ENCODE measurements at regions not wholly inside any gene's neighbourhood (a gene's known extent, or its start where the extent isn't known, plus 50 kb on each side); places are given as distances from the start of the nearest gene placed in this dataset.
"Not testable (repeated sequence)": the region's sequence is repeated elsewhere in the genome, so short reads cannot be mapped to it uniquely, and the experiment has no call there.

GRCh38 chr7:32765649-32766251, 125.8 kb downstream of the KBTBD2 start:
- CTCF ChIA-PET (ENCODE audit: unreplicated experiment); POLR2A ChIA-PET; H3K4me3 ChIP-seq (ENCODE audit: low read depth, low read length, poor library complexity, severe bottlenecking); BruUV-seq (replicated peaks); H2AFZ ChIP-seq (ENCODE audit: low read length); H3K9me2 ChIP-seq (ENCODE audit: insufficient read depth, low read length); H3K9me3 ChIP-seq (ENCODE audit: low read length); H3K79me2 ChIP-seq (ENCODE audit: insufficient read depth, low read depth, low read length); H4K20me1 ChIP-seq (ENCODE audit: insufficient read depth, low read length); H3K36me3 ChIP-seq (ENCODE audit: insufficient read depth, low read length); H3K27ac ChIP-seq (ENCODE audit: low read depth, low read length, poor library complexity, severe bottlenecking); H3K4me1 ChIP-seq (ENCODE audit: insufficient read depth, low read length, poor library complexity, severe bottlenecking); H3K4me2 ChIP-seq (ENCODE audit: low read length): not testable (repeated sequence)
- TF ChIP-seq CTCF (conservative IDR thresholded peaks at IDR 0.05; ENCODE audit: low read length) = peak; percentile 72
- intact Hi-C loops (cut with micrococcal nuclease; ENCODE audit: unreplicated experiment) = loop anchor here (2.0 to 10.0 kb wide), 3 partner anchors 82 to 1169 kb away; partner anchors contain the start of gene RP9
- peak; percentile 12 for DNase-seq (ENCODE audit: low spot score)

GRCh38 chr7:32765185-32765584, 126.4 kb downstream of the KBTBD2 start:
- H3K4me1 ChIP-seq (ENCODE audit: insufficient read depth, low read length, poor library complexity, severe bottlenecking) = no peaks in the 10 kb centered on the region
- H3K79me2 ChIP-seq (ENCODE audit: insufficient read depth, low read depth, low read length) = no peaks in the 10 kb centered on the region
- H4K20me1 ChIP-seq (ENCODE audit: insufficient read depth, low read length) = no peaks in the 10 kb centered on the region
- no TSS peak for BruUV-seq (replicated peaks)
- no peaks in the 10 kb centered on the region for H3K9me3 ChIP-seq (ENCODE audit: low read length)
- no peak overlapping the region for H3K4me2 ChIP-seq (ENCODE audit: low read length)
- ChIA-PET POLR2A (interaction anchor here (0.6 kb wide), 1 partner anchor 13 kb away, joined by 3 read pairs; no protein-coding TSS in a partner anchor), CTCF (ENCODE audit: unreplicated experiment) (no interaction called here)
- H2AFZ ChIP-seq (ENCODE audit: low read length) = no peak overlapping the region
- H3K27ac ChIP-seq (ENCODE audit: low read depth, low read length, poor library complexity, severe bottlenecking) = no peak overlapping the region
- no peaks in the 10 kb centered on the region for H3K36me3 ChIP-seq (ENCODE audit: insufficient read depth, low read length)
- intact Hi-C loops (cut with micrococcal nuclease; ENCODE audit: unreplicated experiment) = loop anchor here (5.0 to 10.0 kb wide), 2 partner anchors 82 to 1170 kb away; no protein-coding TSS in a partner anchor
- TF ChIP-seq CTCF (conservative IDR thresholded peaks at IDR 0.05; ENCODE audit: low read length) (no peak), EZH2phosphoT487 (IDR thresholded peaks at IDR 0.05; ENCODE audit: borderline replicate concordance, low read depth, low read length) (no peak)
- H3K4me3 ChIP-seq (ENCODE audit: low read depth, low read length, poor library complexity, severe bottlenecking) = no peak overlapping the region
- no peak for DNase-seq (ENCODE audit: low spot score)
- H3K9me2 ChIP-seq (ENCODE audit: insufficient read depth, low read length) = no peaks in the 10 kb centered on the region

GRCh38 chr7:32762925-32763293, 128.7 kb downstream of the KBTBD2 start:
- TF ChIP-seq EZH2phosphoT487 (IDR thresholded peaks at IDR 0.05; ENCODE audit: borderline replicate concordance, low read depth, low read length) (no peak), CTCF (conservative IDR thresholded peaks at IDR 0.05; ENCODE audit: low read length) (no peak)
- H2AFZ ChIP-seq (ENCODE audit: low read length) = no peak overlapping the region
- no peak for DNase-seq (ENCODE audit: low spot score)
- H3K4me1 ChIP-seq (ENCODE audit: insufficient read depth, low read length, poor library complexity, severe bottlenecking) = no peaks in the 10 kb centered on the region
- no peaks in the 10 kb centered on the region for H4K20me1 ChIP-seq (ENCODE audit: insufficient read depth, low read length)
- H3K9me2 ChIP-seq (ENCODE audit: insufficient read depth, low read length) = no peaks in the 10 kb centered on the region
- H3K36me3 ChIP-seq (ENCODE audit: insufficient read depth, low read length) = no peaks in the 10 kb centered on the region
- ChIA-PET POLR2A (no interaction called here), CTCF (ENCODE audit: unreplicated experiment) (no interaction called here)
- no TSS peak for BruUV-seq (replicated peaks)
- no peak overlapping the region for H3K4me2 ChIP-seq (ENCODE audit: low read length)
- H3K79me2 ChIP-seq (ENCODE audit: insufficient read depth, low read depth, low read length) = no peaks in the 10 kb centered on the region
- no peaks in the 10 kb centered on the region for H3K9me3 ChIP-seq (ENCODE audit: low read length)
- H3K27ac ChIP-seq (ENCODE audit: low read depth, low read length, poor library complexity, severe bottlenecking) = no peak overlapping the region
- H3K4me3 ChIP-seq (ENCODE audit: low read depth, low read length, poor library complexity, severe bottlenecking) = no peak overlapping the region
- intact Hi-C loops (cut with micrococcal nuclease; ENCODE audit: unreplicated experiment) = loop anchor here (10.0 kb wide), 1 partner anchor 1172 kb away; no protein-coding TSS in a partner anchor

GRCh38 chr7:32762206-32762924, 129.2 kb downstream of the KBTBD2 start:
- H3K4me3 ChIP-seq (ENCODE audit: low read depth, low read length, poor library complexity, severe bottlenecking); H3K36me3 ChIP-seq (ENCODE audit: insufficient read depth, low read length); CTCF ChIA-PET (ENCODE audit: unreplicated experiment); H3K9me2 ChIP-seq (ENCODE audit: insufficient read depth, low read length); H3K27ac ChIP-seq (ENCODE audit: low read depth, low read length, poor library complexity, severe bottlenecking); DNase-seq (ENCODE audit: low spot score); BruUV-seq (replicated peaks); H3K4me1 ChIP-seq (ENCODE audit: insufficient read depth, low read length, poor library complexity, severe bottlenecking); H3K9me3 ChIP-seq (ENCODE audit: low read length); H2AFZ ChIP-seq (ENCODE audit: low read length); H3K79me2 ChIP-seq (ENCODE audit: insufficient read depth, low read depth, low read length); POLR2A ChIA-PET; H3K4me2 ChIP-seq (ENCODE audit: low read length); H4K20me1 ChIP-seq (ENCODE audit: insufficient read depth, low read length): not testable (repeated sequence)
- intact Hi-C loops (cut with micrococcal nuclease; ENCODE audit: unreplicated experiment) = loop anchor here (10.0 kb wide), 1 partner anchor 1172 kb away; no protein-coding TSS in a partner anchor
